Activated CD4-positive, CD25-positive, alpha-beta regulatory T cell treated with anti-CD3 and anti-CD28 coated beads, Interleukin-2, amount 50 U/mL, for 24 hours (primary cell): ENCODE measurements at regions not wholly inside any gene's neighbourhood (a gene's known extent, or its start where the extent isn't known, plus 50 kb on each side); places are given as distances from the start of the nearest gene placed in this dataset.

ENCODE experiments used
- ATAC-seq, 2 donors: fragments of 150-1000 bp; cut with Tn5 transposase; one replicate each; pipeline ENCODE4 v1.10.0; 2021; ENCODE audit warnings: mild to moderate bottlenecking in 1 of 2, moderate library complexity in 1 of 2

DNA sequence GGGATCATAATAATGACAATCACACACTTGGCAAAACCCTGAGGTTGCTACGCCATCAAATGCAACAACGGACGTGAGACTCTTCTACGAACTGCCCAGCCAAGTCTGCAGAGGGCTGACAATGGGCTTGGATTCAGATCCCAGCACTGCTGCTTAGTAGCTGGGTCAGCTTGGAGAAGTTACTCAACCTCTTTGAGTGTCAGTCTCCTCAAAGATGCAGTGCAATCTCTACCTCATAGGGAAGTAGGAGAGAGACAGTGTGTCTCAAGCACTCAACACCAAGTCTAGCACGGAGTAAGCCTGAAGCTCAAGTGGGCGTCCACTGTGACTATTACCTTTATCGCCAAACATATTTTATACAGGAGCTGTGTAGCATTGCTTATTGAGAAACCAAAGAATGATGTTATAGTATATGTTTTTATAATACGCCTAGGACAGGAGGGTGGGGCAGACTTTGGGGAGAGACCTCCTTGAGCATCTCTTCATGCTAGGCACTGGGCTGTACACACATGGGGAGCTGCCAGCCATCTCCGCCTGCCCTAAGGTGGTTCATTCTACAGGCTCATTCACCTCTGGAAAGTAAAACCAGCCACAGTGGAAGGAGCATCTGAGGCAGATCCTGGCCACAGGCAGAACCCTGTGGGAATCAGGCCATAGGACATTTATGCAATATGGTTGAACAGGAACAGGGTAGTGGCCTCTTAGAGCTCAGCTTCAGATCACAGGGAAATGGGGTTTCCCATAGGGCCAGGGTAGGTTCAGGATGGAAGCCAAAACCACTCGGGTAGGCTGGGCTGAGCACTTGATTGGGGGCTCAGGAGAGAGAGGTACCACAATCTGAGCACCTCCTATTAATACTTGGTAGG, 160.2 kb downstream of the MRPL14 start:
- no peak for ATAC-seq

DNA sequence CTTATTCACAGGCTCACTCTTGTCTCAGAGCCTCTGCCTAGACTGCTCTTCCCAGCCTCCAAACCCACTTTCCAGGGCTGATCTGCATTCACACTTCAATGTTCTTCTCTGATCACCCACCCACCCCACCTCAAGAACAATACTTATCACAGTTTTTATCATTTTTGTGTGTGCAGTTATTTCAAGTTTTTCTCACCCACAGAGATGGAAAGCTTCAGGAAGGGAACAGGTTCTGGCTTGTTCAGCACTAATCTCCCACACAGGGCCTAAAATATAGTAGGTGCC, 160.9 kb downstream of the MRPL14 start:
- ATAC-seq: no peak

DNA sequence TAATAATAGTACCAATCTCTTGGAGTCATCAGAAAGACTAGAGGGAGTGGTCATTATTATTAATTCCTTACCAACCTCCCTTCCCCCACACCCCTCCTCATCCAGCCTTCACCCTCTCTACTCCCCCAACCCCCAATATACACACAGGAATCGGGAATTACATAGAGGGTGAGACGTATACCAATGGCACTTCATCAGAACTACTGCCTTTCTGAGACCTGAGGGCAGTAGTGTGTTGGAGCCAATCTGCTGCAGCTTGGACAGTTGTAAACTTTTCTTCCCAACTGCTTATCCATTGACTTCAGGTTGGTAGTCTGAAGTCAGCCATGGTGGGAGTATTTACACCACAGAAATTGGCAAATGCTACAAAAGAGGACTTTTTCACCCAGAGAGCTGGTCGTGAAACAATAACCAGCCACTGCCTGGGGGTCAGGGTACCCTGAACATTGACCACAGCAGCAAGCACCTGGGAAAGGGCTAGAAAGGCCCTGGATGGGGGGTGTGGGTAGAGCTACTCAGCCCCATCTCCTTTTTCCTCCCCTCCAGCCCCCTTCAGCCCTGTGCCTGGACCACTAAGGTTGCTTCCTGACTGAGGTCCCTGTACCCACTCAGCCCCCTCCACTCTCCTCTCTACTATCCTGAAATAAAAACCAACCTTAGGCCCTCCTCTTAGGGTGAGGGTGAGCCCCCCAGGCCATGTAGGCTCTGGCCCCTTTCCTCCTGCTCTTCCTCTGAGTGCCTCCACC, 161.5 kb downstream of the MRPL14 start:
- ATAC-seq: no peak

DNA sequence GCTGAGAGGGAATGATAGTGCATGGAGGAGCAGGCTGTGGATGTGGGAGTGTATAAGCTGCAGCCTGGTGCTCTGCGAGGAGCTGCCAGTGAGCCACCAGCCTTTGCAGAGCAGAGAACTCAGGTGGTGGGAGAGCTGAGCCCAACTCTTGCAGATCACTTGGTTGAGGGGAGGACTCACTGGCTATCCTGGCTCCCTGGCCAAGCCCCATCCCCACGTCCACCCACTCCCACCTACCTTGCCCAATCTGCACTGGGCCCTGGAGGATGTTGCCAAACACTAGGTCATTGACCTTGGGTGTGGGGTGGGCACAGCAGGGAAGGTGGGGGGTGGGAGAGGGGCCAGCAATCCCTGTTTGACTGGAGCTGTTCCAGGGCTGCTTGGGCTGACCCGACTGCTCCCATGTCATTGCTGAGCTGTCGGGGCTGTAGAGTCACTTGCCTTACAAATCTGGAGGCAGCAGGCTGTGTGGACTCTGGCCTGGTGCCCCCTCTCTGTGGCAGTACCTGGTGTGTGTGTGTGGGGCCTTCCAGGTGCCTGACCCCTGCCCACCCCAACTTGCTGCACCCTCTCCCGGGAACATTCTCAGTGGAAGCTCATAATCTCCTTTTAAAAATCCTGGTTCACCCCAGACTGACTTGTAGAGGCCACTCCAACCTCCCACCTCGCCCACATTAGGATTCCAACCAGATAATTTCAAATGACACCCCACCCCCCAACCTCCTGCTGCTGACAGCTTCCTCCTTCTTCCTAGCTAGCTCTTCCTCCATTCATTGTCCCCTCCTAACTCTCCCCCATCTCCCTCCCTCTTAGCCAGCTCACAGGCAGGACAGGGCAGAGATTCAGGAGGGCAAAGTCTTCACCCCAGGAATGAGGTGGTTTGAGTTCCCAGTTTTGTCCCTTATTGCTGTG, 162.3 kb downstream of the MRPL14 start:
- no peak for ATAC-seq

DNA sequence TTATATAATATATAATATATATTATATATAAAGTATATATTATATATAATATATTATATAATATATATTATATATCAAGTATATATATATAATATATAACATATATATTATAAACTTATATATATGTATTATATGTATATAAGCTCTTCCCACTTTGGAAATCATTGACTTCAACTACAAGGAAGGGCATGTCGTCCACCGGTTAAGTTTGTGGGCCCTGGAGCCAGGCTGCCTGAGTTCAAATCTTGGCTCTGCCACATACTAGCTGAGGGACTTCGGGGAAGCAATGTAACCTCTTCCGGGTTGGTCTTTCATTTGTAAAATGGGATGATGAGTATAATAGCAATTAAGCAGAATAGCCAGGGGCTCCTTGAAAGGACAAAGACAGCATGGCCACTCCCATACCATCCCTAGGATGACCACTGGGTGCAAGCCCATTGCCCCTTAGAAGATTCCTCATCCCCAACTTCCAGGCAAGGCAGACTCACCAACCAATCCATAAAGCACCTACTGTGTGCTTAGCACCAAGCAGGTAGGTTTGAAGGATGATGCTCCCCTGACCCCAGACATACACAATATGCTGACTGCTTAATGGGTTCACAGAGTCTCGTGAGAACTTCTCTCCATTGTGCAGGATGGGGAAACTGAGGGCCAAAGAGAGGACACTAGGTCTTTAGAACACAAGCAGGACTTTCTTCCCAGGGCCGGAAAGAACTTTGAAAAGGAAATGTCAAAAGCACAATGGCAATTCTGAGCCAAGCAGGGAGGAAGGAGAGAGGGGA, 163.2 kb downstream of the MRPL14 start:
- ATAC-seq: no peak

DNA sequence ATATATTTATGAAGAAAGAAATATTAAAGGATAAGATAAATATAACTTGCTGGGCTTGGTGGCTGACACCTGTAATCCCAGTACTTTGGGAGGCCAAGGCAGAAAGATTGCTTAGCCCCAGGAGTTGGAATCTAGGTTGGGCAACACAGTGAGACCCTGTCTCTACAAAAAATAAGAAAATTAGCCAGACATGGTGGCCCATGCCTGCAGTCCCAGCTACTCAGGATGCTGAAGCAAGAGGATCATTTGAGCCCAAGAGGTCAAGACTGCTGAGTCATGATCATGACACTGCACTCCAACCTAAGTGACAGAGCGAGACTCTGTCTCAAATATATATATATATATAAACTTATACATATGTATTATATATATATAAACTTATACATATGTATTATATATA, 164.0 kb downstream of the MRPL14 start:
- no peak for ATAC-seq

DNA sequence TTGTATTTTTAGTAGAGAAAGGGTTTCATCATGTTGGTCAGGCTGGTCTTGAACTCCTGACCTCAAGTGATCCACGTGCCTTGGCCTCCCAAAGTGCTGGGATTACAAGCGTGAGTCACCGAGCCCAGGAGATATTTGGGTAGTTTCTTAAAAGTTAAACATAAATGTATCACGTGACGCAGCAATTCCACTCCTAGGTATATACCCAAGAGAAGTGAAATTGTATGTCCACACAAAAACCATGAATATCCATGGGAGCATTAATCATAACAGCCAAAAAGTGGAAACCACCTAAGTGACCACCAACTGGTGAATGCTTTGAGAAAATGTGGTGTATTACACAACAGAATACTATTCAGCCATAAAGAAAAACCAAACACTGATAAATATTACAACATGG, 164.8 kb downstream of the MRPL14 start:
- ATAC-seq: no peak

DNA sequence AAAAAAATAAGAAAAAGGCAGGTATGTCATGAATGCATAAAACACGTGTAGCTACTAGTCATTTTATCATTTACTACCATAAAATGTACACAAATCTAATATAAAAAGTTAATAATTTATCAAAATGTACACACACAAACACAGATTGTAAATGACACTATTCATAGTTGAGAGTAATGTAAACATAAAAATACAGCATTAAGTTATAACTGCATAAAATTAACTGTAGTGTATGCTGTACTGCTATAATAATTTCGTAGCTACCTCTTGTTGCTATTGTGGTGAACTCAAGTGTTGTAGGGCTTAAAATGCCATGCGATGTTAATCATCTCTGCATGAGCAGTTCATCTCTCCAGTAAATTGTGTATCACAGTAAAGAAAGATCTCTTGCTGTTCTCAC, 170.0 kb downstream of the MRPL14 start:
- ATAC-seq: no peak

DNA sequence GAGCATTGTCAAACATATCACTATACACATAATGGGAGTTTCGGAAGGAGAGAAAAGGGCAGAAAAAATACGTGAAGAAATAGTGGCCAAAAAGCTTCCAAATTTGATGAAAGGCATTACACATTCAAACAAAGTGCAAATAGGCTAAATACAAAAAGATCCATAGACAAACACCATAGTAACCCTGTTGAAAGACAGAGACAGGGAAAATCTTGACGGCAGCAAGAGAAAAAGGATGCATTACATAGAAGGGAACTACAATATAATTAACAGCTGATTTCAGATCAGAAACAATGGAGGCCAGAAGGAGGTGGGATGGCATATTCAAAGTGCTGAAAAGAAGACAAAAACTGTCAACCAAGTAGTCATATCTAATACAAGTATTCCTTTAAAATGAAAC, 170.8 kb downstream of the MRPL14 start:
- ATAC-seq: no peak

DNA sequence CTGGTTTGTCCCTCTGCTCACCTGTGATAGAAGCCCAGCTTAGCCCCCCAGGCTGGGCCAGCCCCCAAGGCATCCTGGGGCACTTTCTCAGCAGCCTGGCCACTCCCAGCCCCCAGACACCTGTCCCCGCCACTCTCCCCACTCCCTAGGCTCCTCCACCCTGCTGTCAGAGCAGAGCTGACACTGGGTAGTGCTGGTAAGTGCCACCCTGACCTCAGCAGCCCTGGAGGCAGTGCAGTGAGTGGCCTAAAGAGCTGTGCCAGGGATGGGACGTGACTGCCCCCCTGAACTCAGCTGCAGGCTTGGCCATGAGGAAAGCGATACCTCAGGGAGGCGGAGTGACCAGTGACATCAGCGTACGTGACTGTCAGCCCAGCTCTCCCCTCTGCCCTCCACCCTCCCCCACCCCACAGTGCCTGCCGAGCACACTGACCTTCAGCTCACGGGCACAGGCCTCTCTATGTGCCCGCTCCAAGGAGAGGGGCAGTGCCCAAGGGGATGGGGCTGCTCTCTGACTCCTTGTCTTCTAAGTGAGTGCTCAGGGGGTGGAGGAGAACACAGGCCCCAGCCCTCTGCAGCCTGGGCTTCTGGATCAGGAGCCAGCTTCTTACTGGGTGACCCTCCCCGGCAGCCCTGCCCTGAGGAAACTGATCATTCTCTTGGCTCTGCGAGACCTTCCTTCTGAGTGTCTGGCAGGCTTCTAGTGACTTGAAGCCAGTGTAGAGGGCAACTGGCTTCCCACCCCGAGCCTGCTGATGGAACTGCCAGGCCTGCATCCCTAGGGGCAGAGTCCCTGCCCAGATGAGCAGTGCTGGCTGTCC, 172.7 kb downstream of the MRPL14 start:
- no peak for ATAC-seq

DNA sequence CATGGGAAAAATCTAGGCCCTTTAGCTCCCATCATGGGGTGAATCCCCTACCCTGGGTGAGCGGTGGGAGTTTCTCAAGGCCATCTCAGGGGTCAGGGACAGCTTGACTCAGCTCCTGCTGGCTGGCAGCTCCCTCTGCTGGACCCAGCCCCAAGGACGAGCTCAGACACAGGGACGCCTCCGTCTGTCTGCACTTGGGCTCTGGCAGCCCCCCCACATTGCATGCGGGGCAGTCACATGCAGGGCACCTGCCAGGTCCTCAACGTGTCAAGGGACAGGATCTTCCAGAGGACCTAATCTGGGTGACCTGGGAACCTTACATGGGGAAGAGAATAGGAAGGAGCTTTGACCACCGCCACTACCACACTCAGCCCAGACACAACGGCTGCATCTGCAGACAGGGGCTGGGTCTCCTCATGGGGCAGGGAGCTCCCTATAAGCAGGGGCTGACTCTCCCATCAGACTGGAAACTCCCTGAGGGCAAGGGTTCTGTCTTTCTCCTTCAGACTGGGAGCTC, 173.4 kb downstream of the MRPL14 start:
- ATAC-seq: no peak

DNA sequence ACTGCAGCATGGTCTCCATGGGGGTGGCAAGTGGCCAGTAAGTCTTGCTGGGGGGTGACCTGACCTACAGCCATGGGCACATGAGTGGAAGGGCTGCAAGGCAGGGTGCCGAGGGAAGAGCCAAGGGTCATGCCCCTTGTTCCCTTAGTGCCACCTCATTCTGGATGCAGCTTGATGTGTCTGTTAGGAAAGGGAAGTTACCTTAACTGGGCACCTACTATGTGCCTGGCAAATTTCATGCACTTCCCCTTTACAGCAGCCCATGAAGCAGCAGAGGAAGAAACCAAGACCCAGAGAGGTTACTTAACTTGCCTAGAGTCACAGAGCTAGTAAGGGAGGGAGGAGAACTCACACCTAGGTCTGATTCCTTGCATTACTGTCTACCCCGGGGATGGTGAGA, 174.0 kb downstream of the MRPL14 start:
- no peak for ATAC-seq

DNA sequence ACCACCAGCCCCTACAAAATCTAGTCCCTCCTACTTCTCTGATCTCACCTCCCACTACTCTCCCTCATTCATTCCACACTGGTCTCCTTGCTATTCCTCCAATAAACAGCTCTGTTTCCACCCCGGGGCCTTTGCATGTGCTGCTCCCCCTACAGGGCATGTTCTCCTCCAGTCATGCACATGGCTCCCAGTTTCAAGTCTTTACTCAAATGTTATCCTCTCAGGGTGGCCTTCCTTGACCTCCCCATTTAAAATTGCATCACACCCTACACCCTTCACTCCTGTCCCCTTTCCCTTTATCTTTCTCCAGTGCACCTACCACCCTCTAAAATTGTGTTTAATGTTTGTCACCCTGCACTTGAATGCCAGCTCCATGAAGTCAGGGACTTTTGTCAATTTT, 174.5 kb downstream of the MRPL14 start:
- ATAC-seq: no peak

DNA sequence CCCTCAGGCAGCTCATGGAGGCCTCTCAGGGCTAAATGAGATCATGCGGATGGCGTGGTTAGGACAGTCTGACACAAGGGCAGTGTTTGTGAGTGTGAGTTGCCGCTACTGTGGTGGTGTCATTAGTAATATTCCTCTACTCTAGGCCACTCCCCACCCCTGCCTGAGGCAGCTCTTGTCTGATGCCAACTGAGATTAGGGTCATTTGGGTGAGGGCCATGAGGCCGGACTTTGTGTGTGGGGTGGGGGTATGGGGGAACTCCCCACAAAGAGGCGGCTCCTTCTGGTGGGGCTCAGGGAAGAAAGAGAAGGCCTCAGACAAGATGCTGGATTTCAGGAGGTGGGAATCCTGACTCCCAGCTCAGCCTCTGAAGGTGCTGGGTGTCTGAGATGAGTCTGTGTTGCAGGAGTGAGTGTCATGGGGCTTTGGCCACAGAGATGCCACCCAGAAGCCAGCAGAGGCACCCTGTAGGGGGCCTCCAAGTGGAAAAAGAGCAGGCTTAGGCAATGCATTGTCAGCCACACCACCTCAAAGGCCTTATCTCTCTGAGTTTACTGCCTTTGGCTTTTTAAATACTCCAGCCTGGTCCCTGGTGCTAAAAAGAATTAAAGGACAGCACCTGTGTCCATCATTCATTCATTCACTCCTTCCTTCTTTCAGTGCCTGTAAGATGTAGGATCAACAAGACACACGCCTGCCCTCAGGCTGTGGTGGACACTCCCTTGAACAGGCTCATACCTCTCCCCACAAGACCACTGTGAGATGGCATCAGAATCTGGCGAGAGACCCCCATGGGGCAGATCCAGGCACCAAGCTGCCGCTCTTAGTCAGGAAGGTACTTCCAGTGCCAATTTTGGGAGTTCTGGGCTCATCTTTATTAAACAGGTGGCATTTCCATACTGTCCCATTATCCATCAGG, 175.2 kb downstream of the MRPL14 start:
- no peak for ATAC-seq

DNA sequence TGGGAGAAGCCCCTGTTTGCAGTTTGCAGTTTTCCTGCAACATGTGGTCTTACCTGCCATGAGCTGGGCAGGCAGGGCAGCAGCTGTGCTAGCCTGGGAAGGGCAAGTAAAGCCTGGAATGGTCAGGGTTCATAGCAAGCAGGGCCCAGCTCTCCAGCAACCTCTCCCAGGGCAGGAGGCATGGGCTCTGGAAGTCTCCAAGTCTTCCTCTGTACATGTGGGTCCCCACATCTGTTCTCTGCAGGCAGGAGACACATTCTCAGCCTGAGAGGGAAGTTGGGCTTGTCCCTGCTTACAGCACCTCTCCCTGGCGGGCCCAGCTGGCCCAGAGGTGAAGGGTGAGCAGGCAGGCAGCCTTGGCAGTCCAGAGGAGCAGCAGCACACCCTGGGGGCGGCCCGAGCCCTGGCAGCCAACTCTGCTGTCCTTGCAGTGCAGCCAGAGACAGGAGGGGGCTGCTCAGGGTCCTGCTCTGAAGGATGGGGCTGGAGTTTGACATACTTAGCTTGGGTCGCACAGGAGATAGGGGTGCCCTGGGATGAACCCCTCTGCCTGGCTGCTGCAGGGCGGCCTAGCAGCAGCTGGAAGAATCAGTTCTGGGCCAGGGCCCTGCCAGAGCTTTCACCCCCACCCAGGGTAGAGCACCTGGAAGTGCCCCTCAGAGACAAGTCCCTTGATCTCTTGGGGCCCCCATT, 176.0 kb downstream of the MRPL14 start:
- peak in 1 of 2 donors; percentile 30 for ATAC-seq

DNA sequence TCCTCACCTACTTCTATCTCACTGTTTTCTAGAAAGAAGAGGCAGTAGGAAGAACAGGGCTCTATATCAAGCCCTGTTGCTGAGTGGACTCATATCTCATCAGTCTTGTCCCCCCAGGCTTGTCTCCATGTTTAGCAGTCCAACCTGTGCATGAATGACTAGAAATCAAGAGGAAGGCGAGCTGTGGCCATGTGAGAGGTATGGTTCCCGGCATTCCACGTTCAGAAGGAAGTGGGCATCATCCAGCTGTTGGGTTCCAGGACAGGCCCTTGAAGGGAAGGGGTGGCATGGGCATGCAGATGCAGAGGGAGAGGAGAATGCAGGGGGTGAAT, 176.6 kb downstream of the MRPL14 start:
- ATAC-seq: no peak

DNA sequence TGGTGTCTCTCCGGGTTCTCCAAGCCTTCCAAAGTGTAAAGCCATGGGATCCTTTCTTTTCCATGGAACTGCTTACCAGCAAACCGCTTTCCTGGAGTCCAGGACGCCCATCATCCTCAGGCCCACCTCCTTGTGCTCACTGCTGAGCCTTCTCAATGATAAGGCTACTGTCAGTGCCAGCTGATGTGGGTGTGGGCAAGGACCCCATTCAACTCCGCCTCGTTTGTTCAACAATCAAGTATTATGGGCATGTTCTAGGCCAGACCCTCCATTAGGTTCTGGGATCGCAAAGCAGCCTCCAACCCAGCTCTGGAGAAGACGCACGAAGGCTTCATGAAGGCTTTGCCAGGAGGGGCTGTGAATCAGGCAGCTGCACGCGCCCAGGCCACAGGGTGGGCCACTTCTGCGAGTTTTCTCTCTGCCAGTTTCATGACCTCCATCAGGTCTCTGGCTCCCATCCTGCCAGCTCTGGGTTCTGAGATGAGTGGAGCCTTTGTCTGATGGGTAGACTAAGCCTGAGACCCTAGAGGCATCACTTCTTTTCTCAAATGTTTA, 177.1 kb downstream of the MRPL14 start:
- no peak for ATAC-seq

DNA sequence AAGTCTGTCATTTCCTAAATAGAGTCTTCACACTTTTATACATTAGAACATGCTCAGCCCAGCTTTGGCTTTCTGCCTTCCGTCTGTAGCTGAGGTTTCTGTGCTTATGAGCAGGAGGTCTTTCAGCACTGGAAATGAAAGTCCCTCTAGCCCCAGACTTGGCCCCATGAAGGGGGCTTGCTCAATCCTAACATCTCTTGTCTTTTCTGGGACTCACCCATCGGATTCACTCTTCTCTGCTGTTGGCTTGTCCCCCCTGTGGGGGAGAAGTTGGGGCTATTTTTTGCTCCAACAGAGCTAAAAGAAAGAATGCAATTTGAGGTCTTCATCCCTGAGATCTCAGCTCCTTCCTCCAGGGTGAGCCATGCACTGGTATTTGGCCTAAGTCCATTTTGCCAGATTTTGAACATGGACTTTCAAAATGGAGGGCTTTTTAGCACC, 177.7 kb downstream of the MRPL14 start:
- ATAC-seq: no peak
